ENCODE measurements at regions not wholly inside any gene's neighbourhood (a gene's known extent, or its start where the extent isn't known, plus 50 kb on each side); places are given as distances from the start of the nearest gene placed in this dataset.

DNA sequence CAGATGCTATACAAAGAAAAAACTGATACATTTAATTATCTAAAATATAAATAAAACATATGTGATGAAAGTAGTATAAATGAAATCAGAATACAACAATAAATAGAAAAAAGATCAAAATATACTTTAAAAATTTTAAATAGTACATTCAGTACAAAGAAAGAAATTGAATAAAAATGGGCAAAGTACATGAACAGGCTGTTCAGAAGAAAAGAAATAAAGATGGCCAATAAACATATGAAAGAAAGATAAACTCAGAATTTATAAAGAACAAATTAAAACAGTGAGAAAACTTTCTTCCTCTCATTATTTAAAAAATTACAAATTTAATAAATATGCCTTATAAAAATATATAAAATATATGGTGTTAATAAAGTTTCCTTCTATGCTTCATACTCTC is 50.5 kb upstream of the AMOTL1 start:
- TF ChIP-seq CTCF (IDR thresholded peaks at IDR 0.05) (no peak), ZFX (IDR thresholded peaks at IDR 0.05; ENCODE audit: borderline replicate concordance) (no peak)
- H3K27ac ChIP-seq, result no peak overlapping the region
